Endothelial cell of umbilical vein (primary cell): ENCODE measurements at regions not wholly inside any gene's neighbourhood (a gene's known extent, or its start where the extent isn't known, plus 50 kb on each side); places are given as distances from the start of the nearest gene placed in this dataset.

Experiments
- CTCF ChIP-seq, 2 donors: IDR thresholded peaks; 1 replicate in 1 of 2; 2 replicates in 1 of 2; pipeline ENCODE4 v1.5.1; 2011; ENCODE audit warnings: low read length in 2 of 2, mild to moderate bottlenecking in 2 of 2, moderate library complexity in 2 of 2, control low read depth in 1 of 2, inconsistent platforms in 1 of 2, low read depth in 1 of 2; ENCODE audit not compliant: insufficient read depth in 1 of 2; ENCODE audit errors: extremely low read depth in 1 of 2
- EZH2 ChIP-seq: IDR thresholded peaks from 2 replicates; pipeline ENCODE4 v1.6.1; 2012; ENCODE audit warnings: borderline replicate concordance, low read depth, mild to moderate bottlenecking, moderate library complexity, low read length, inconsistent platforms; ENCODE audit not compliant: severe bottlenecking
- FOS ChIP-seq: IDR thresholded peaks from 2 replicates; pipeline ENCODE4 v1.6.1; 2011; ENCODE audit warnings: mild to moderate bottlenecking, low read length, moderate library complexity, borderline replicate concordance; ENCODE audit not compliant: insufficient read depth
- GATA2 ChIP-seq: IDR thresholded peaks from 2 replicates; pipeline ENCODE4 v1.7.0; 2011; ENCODE audit warnings: low read depth, mild to moderate bottlenecking, moderate library complexity, mixed read lengths, low read length; ENCODE audit not compliant: insufficient read length, insufficient read depth
- JUN ChIP-seq: IDR thresholded peaks from 2 replicates; pipeline ENCODE4 v1.6.1; 2011; ENCODE audit warnings: borderline replicate concordance, low read depth; ENCODE audit not compliant: insufficient read length, insufficient read depth
- MAX ChIP-seq: IDR thresholded peaks from 2 replicates; pipeline ENCODE4 v1.6.1; 2011; ENCODE audit not compliant: insufficient read depth, insufficient read length
- MYC ChIP-seq: IDR thresholded peaks from one replicate; pipeline ENCODE4 v1.6.1; 2011; ENCODE audit warnings: mild to moderate bottlenecking, low read depth, low read length
- POLR2A ChIP-seq: IDR thresholded peaks from 2 replicates; pipeline ENCODE4 v1.6.1; 2012; ENCODE audit warnings: low read depth, mild to moderate bottlenecking, control low read depth, low read length
- POLR2AphosphoS5 ChIP-seq: IDR thresholded peaks from 2 replicates; pipeline ENCODE4 v1.6.1; 2012; ENCODE audit warnings: low read depth, mild to moderate bottlenecking, control low read depth, low read length, moderate library complexity; ENCODE audit not compliant: insufficient read depth

- TF ChIP-seq CTCF (IDR thresholded peaks at IDR 0.05; ENCODE audit: extremely low read depth in 1 of 2, insufficient read depth in 1 of 2, low read depth in 1 of 2, low read length in 2 of 2) (no peak), POLR2A (no peak), EZH2 (no peak), FOS (no peak), MYC (no peak), JUN (no peak), POLR2AphosphoS5 (no peak), GATA2 (no peak), MAX (no peak)
Measured at GRCh38 chr3:73773233-73773632, 148.5 kb upstream of the PDZRN3 start.
